GM23338 (cell line): ENCODE measurements at regions not wholly inside any gene's neighbourhood (a gene's known extent, or its start where the extent isn't known, plus 50 kb on each side); places are given as distances from the start of the nearest gene placed in this dataset.

Experiments used
- ATAC-seq: fragments of 200-7000 bp; cut with Tn5 transposase; 3 replicates; pipeline ENCODE4 v1.9.1; 2020
- DNase-seq: peaks from one replicate; pipeline ENCODE4 v3.0.0-alpha.2; 2015; ENCODE audit warnings: low spot score
- H2AFZ ChIP-seq: fragments of 200-600 bp; sonication (generic); 2 replicates; pipeline ENCODE4 v1.8.0; 2016; ENCODE audit warnings: antibody characterized with exemption, mild to moderate bottlenecking, moderate library complexity
- H3F3A ChIP-seq: fragments of 200-600 bp; sonication (generic); replicated peaks from 2 replicates; pipeline ENCODE4 v1.8.0; 2017; ENCODE audit warnings: antibody characterized with exemption, mixed run types, low read depth
- H3K27ac ChIP-seq: fragments of 200-600 bp; sonication (generic); 2 replicates; pipeline ENCODE4 v1.6.1; 2016; ENCODE audit warnings: low read depth
- H3K27me3 ChIP-seq: fragments of 200-600 bp; sonication (generic); 2 replicates; pipeline ENCODE4 v1.8.0; 2016; ENCODE audit warnings: mild to moderate bottlenecking, mixed run types, moderate library complexity; ENCODE audit not compliant: insufficient read depth
- H3K36me3 ChIP-seq: fragments of 200-600 bp; sonication (generic); 2 replicates; pipeline ENCODE4 v1.8.0; 2016; ENCODE audit warnings: mild to moderate bottlenecking; ENCODE audit not compliant: insufficient read depth
- H3K4me1 ChIP-seq: fragments of 200-600 bp; sonication (generic); 2 replicates; pipeline ENCODE4 v1.8.0; 2016; ENCODE audit warnings: mild to moderate bottlenecking, moderate library complexity; ENCODE audit not compliant: insufficient read depth
- H3K4me2 ChIP-seq: fragments of 200-600 bp; sonication (generic); 2 replicates; pipeline ENCODE4 v1.7.1; 2017; ENCODE audit warnings: mixed run types
- H3K4me3 ChIP-seq: fragments of 200-600 bp; sonication (generic); 2 replicates; pipeline ENCODE4 v1.6.1; 2016; ENCODE audit warnings: mixed run types
- H3K79me2 ChIP-seq: fragments of 200-600 bp; sonication (generic); replicated peaks from 2 replicates; pipeline ENCODE4 v1.8.0; 2017; ENCODE audit warnings: mild to moderate bottlenecking; ENCODE audit not compliant: insufficient read depth
- H3K9me2 ChIP-seq: fragments of 200-600 bp; sonication (generic); 2 replicates; pipeline ENCODE4 v1.8.0; 2017; ENCODE audit not compliant: insufficient read depth
- H4K20me1 ChIP-seq: fragments of 200-600 bp; sonication (generic); replicated peaks from 2 replicates; pipeline ENCODE4 v1.8.0; 2017; ENCODE audit warnings: mild to moderate bottlenecking; ENCODE audit not compliant: insufficient read depth
- H3K27ac Mint-ChIP-seq: 2 replicates; pipeline ENCODE4 v1.8.0; 2020; ENCODE audit warnings: inconsistent platforms, mild to moderate bottlenecking, moderate library complexity, mixed read lengths
- H3K27me3 Mint-ChIP-seq: 3 replicates; pipeline ENCODE4 v1.8.0; 2022; ENCODE audit warnings: low read depth, mild to moderate bottlenecking, moderate library complexity, mixed read lengths, inconsistent platforms; ENCODE audit not compliant: insufficient read depth, poor library complexity
- H3K36me3 Mint-ChIP-seq: 3 replicates; pipeline ENCODE4 v1.8.0; 2021; ENCODE audit warnings: low read depth, mild to moderate bottlenecking, inconsistent platforms, moderate library complexity, mixed read lengths
- H3K4me1 Mint-ChIP-seq: 3 replicates; pipeline ENCODE4 v1.8.0; 2020; ENCODE audit warnings: mild to moderate bottlenecking, inconsistent platforms, mixed read lengths
- H3K4me3 Mint-ChIP-seq: 3 replicates; pipeline ENCODE4 v1.8.0; 2021; ENCODE audit warnings: moderate library complexity, mild to moderate bottlenecking, inconsistent platforms, mixed read lengths
- H3K9me3 Mint-ChIP-seq: 3 replicates; pipeline ENCODE4 v1.8.0; 2020; ENCODE audit warnings: moderate library complexity, mild to moderate bottlenecking, inconsistent platforms, mixed read lengths
- CREB1 ChIP-seq: fragments of 250-450 bp; sonication (Bioruptor Pico); IDR thresholded peaks from 2 replicates; pipeline ENCODE4 v1.5.0; 2020; ENCODE audit warnings: low read depth, mild to moderate bottlenecking, moderate library complexity
- CTCF ChIP-seq, 2 experiments: fragments of 200-600 bp in 1 of 2; sonication (generic) in 1 of 2; conservative IDR thresholded peaks; 2 replicates each; pipeline versions ENCODE4 v1.5.1 to v1.6.1; 2016 to 2017; ENCODE audit warnings: antibody characterized with exemption in 2 of 2, low read depth in 2 of 2, mild to moderate bottlenecking in 2 of 2, moderate library complexity in 1 of 2
- EZH2 ChIP-seq: fragments of 200-600 bp; sonication (generic); IDR thresholded peaks from one replicate; pipeline ENCODE4 v1.8.0; 2017; ENCODE audit warnings: antibody characterized with exemption, mild to moderate bottlenecking, low read depth; ENCODE audit not compliant: unreplicated experiment
- EZH2phosphoT487 ChIP-seq: fragments of 200-600 bp; sonication (generic); IDR thresholded peaks from one replicate; pipeline ENCODE4 v1.8.1; 2018; ENCODE audit warnings: antibody characterized with exemption; ENCODE audit not compliant: unreplicated experiment
- JUNB ChIP-seq: IDR thresholded peaks from one replicate; pipeline ENCODE4 v1.6.1; 2016; ENCODE audit warnings: antibody characterized with exemption; ENCODE audit not compliant: unreplicated experiment
- NANOG ChIP-seq: IDR thresholded peaks from 2 replicates; pipeline ENCODE4 v1.6.1; 2016; ENCODE audit warnings: antibody characterized with exemption, borderline replicate concordance
- POLR2AphosphoS5 ChIP-seq: IDR thresholded peaks from 2 replicates; pipeline ENCODE4 v1.6.1; 2016; ENCODE audit warnings: antibody characterized with exemption, low read depth
- REST ChIP-seq: IDR thresholded peaks from one replicate; pipeline ENCODE4 v1.6.1; 2018; ENCODE audit warnings: antibody characterized with exemption; ENCODE audit not compliant: unreplicated experiment
- STAT1 ChIP-seq: IDR thresholded peaks from one replicate; pipeline ENCODE4 v1.6.1; 2016; ENCODE audit warnings: antibody characterized with exemption; ENCODE audit not compliant: unreplicated experiment
- ZNF331 ChIP-seq: fragments of 250-450 bp; sonication (Bioruptor Pico); IDR thresholded peaks from 2 replicates; pipeline ENCODE4 v1.5.0; 2020; ENCODE audit warnings: low read depth, mild to moderate bottlenecking, moderate library complexity
- ZNF462 ChIP-seq: fragments of 250-450 bp; sonication (Bioruptor Pico); IDR thresholded peaks from 2 replicates; pipeline ENCODE4 v1.5.0; 2020; ENCODE audit warnings: mild to moderate bottlenecking, moderate library complexity

GRCh38 chr18:35828591-35828990 is 143.9 kb upstream of the RMP24 start (continued):
- TF ChIP-seq ZNF462 (CRISPR knock-in tag) (no peak), JUNB (no peak), REST (no peak), EZH2phosphoT487 (no peak)

- peaks cover 11% of the 10 kb centered on the region for H3K27me3 Mint-ChIP-seq
- Histone ChIP-seq H3K79me2 (no peaks in the 10 kb centered on the region), H3K36me3 (peaks cover 30% of the 10 kb centered on the region), H3K9me2 (0 out of 2 replicates have a peak, but pooled peaks cover 10% of the 10 kb centered on the region), H3K27ac (no peak overlapping the region), H2AFZ (no peak overlapping the region), H3K4me1 (no peaks in the 10 kb centered on the region), H4K20me1 (no peaks in the 10 kb centered on the region), H3K4me3 (no peak overlapping the region), H3K27me3 (no peaks in the 10 kb centered on the region), H3K4me2 (no peak overlapping the region), H3F3A (no peaks in the 10 kb centered on the region)
- peaks cover 70% of the 10 kb centered on the region for H3K36me3 Mint-ChIP-seq
- peaks cover 66% of the 10 kb centered on the region for H3K9me3 Mint-ChIP-seq
- no peak overlapping the region for H3K27ac Mint-ChIP-seq
- ATAC-seq, result no peak
- DNase-seq, result no peak
- no peak overlapping the region for H3K4me3 Mint-ChIP-seq
- no peaks in the 10 kb centered on the region; the same call in 2 of the 3 replicates for H3K4me1 Mint-ChIP-seq
- no peak for TF ChIP-seq STAT1
- no peak for TF ChIP-seq ZNF331 (CRISPR knock-in tag)
- no peak for TF ChIP-seq POLR2AphosphoS5
- TF ChIP-seq JUNB, result no peak
- no peak for TF ChIP-seq EZH2
- no peak for TF ChIP-seq NANOG
- no peak for TF ChIP-seq CREB1 (CRISPR knock-in tag)
- no peak for TF ChIP-seq CTCF (conservative IDR thresholded peaks at IDR 0.05; ENCODE audit: low read depth in 2 of 2)
These were observed 137.1 kb upstream of the RMP24 start for GRCh38 chr18:35835366-35835765.
